ENCODE measurements at regions not wholly inside any gene's neighbourhood (a gene's known extent, or its start where the extent isn't known, plus 50 kb on each side); places are given as distances from the start of the nearest gene placed in this dataset.

- no peak for DNase-seq (ENCODE audit: low spot score)
- Histone ChIP-seq H3K9me3 (ENCODE audit: low read depth) (no peaks in the 10 kb centered on the region), H3K9me2 (replicated peaks; ENCODE audit: insufficient read depth) (no peaks in the 10 kb centered on the region), H3K4me1 (ENCODE audit: insufficient read depth) (peaks cover under 1% of the 10 kb centered on the region), H3K36me3 (replicated peaks; ENCODE audit: insufficient read depth, low read depth) (no peaks in the 10 kb centered on the region), H3K4me3 (no peak overlapping the region), H3K27me3 (no peaks in the 10 kb centered on the region), H3K79me2 (no peaks in the 10 kb centered on the region), H4K20me1 (ENCODE audit: insufficient read depth, poor library complexity, severe bottlenecking) (no peaks in the 10 kb centered on the region), H3K4me2 (no peak overlapping the region), H3K27ac (no peak overlapping the region), H2AFZ (no peak overlapping the region)
- no peak for TF ChIP-seq EZH2 (IDR thresholded peaks at IDR 0.05; ENCODE audit: borderline replicate concordance)
- TF ChIP-seq EZH2phosphoT487 (IDR thresholded peaks at IDR 0.05; ENCODE audit: low read depth, severe bottlenecking, unreplicated experiment): no peak
- no peak for TF ChIP-seq CTCF (IDR thresholded peaks at IDR 0.05; ENCODE audit: poor library complexity)
- 96% methylated on average over 6 of the region's 6 CpGs for WGBS (ENCODE audit: low lambda C conversion rate, missing lambda C conversion rate)
Observed at GRCh38 chr15:62799037-62799436, 243.5 kb upstream of the TPM1 start.

- Histone ChIP-seq H3K27ac (no peak overlapping the region), H3K4me2 (no peak overlapping the region), H3K9me3 (ENCODE audit: low read depth) (no peaks in the 10 kb centered on the region), H3K9me2 (replicated peaks; ENCODE audit: insufficient read depth) (no peaks in the 10 kb centered on the region), H2AFZ (no peak overlapping the region), H3K4me1 (ENCODE audit: insufficient read depth) (no peaks in the 10 kb centered on the region), H4K20me1 (ENCODE audit: insufficient read depth, poor library complexity, severe bottlenecking) (no peaks in the 10 kb centered on the region), H3K36me3 (replicated peaks; ENCODE audit: insufficient read depth, low read depth) (no peaks in the 10 kb centered on the region), H3K79me2 (no peaks in the 10 kb centered on the region), H3K4me3 (no peak overlapping the region), H3K27me3 (no peaks in the 10 kb centered on the region)
- WGBS (ENCODE audit: low lambda C conversion rate, missing lambda C conversion rate): 98% methylated on average over 3 of the region's 3 CpGs
- no peak for DNase-seq (ENCODE audit: low spot score)
- no peak for TF ChIP-seq CTCF (IDR thresholded peaks at IDR 0.05; ENCODE audit: poor library complexity)
- no peak for TF ChIP-seq EZH2 (IDR thresholded peaks at IDR 0.05; ENCODE audit: borderline replicate concordance)
- TF ChIP-seq EZH2phosphoT487 (IDR thresholded peaks at IDR 0.05; ENCODE audit: low read depth, severe bottlenecking, unreplicated experiment): no peak
Observed at GRCh38 chr15:62799919-62800318, 242.6 kb upstream of the TPM1 start.

GRCh38 chr15:62802612-62803011, 239.9 kb upstream of the TPM1 start:
- H3K4me1 ChIP-seq (ENCODE audit: insufficient read depth): no peaks in the 10 kb centered on the region
- no peaks in the 10 kb centered on the region for H3K9me3 ChIP-seq (ENCODE audit: low read depth)
- no peak overlapping the region for H3K4me3 ChIP-seq
- WGBS (ENCODE audit: low lambda C conversion rate, missing lambda C conversion rate): 84% methylated on average over 2 of the region's 2 CpGs
- no peak for DNase-seq (ENCODE audit: low spot score)
- H3K27ac ChIP-seq: no peak overlapping the region
- no peaks in the 10 kb centered on the region for H3K36me3 ChIP-seq (replicated peaks; ENCODE audit: insufficient read depth, low read depth)
- H3K4me2 ChIP-seq: no peak overlapping the region
- no peaks in the 10 kb centered on the region for H3K79me2 ChIP-seq
- TF ChIP-seq EZH2 (IDR thresholded peaks at IDR 0.05; ENCODE audit: borderline replicate concordance) (no peak), CTCF (IDR thresholded peaks at IDR 0.05; ENCODE audit: poor library complexity) (no peak), EZH2phosphoT487 (IDR thresholded peaks at IDR 0.05; ENCODE audit: low read depth, severe bottlenecking, unreplicated experiment) (no peak)
- no peak overlapping the region for H2AFZ ChIP-seq
- no peaks in the 10 kb centered on the region for H3K27me3 ChIP-seq
- H3K9me2 ChIP-seq (replicated peaks; ENCODE audit: insufficient read depth): no peaks in the 10 kb centered on the region
- no peaks in the 10 kb centered on the region for H4K20me1 ChIP-seq (ENCODE audit: insufficient read depth, poor library complexity, severe bottlenecking)

- Histone ChIP-seq H3K4me1 (ENCODE audit: insufficient read depth) (no peaks in the 10 kb centered on the region), H3K27me3 (no peaks in the 10 kb centered on the region), H3K36me3 (replicated peaks; ENCODE audit: insufficient read depth, low read depth) (no peaks in the 10 kb centered on the region), H3K9me2 (replicated peaks; ENCODE audit: insufficient read depth) (no peaks in the 10 kb centered on the region), H4K20me1 (ENCODE audit: insufficient read depth, poor library complexity, severe bottlenecking) (no peaks in the 10 kb centered on the region), H2AFZ (no peak overlapping the region), H3K4me2 (no peak overlapping the region), H3K79me2 (no peaks in the 10 kb centered on the region), H3K27ac (no peak overlapping the region), H3K4me3 (no peak overlapping the region), H3K9me3 (ENCODE audit: low read depth) (no peaks in the 10 kb centered on the region)
- 85% methylated on average over 5 of the region's 5 CpGs for WGBS (ENCODE audit: low lambda C conversion rate, missing lambda C conversion rate)
- DNase-seq (ENCODE audit: low spot score): no peak
- TF ChIP-seq CTCF (IDR thresholded peaks at IDR 0.05; ENCODE audit: poor library complexity) (no peak), EZH2phosphoT487 (IDR thresholded peaks at IDR 0.05; ENCODE audit: low read depth, severe bottlenecking, unreplicated experiment) (no peak), EZH2 (IDR thresholded peaks at IDR 0.05; ENCODE audit: borderline replicate concordance) (no peak)
Observed at GRCh38 chr15:62803856-62804400, 238.6 kb upstream of the TPM1 start.
